HCT116 (cell line): ENCODE measurements at regions not wholly inside any gene's neighbourhood (a gene's known extent, or its start where the extent isn't known, plus 50 kb on each side); places are given as distances from the start of the nearest gene placed in this dataset.

ENCODE experiments used
- ATAC-seq: fragments of 200-7000 bp; cut with Tn5 transposase; 2 replicates; pipeline ENCODE4 v1.9.1; 2020; ENCODE audit warnings: mild to moderate bottlenecking, moderate library complexity
- BruUV-seq: library from RNA; stranded (reverse); fragments of 400-500 nt; replicated peaks from 2 replicates; lab custom pipeline; 2021; lab: Mats Ljungman, UMichigan
- CTCF ChIA-PET: fragments of 300-600 bp; sonication (Branson Sonifier 250); formaldehyde crosslinking; loops from one replicate; lab custom pipeline; 2021; ENCODE audit warnings: antibody characterized with exemption; lab: Charles Lee
- POLR2A ChIA-PET: fragments of 300-600, 350-600 bp; sonication (Branson Sonifier 250); formaldehyde crosslinking; loops from one replicate; lab custom pipeline; 2021; ENCODE audit warnings: antibody characterized with exemption; lab: Charles Lee
- RAD21 ChIA-PET, 2 experiments: fragments of 300-600 bp; sonication (Branson Sonifier 250); formaldehyde crosslinking; loops; one replicate each; lab custom pipeline; 2023; ENCODE audit warnings: low total read pairs in 2 of 2; ENCODE audit not compliant: uncharacterized antibody in 2 of 2, unreplicated experiment in 2 of 2, low non-redundant PET in 1 of 2; lab: Charles Lee
- DNase-seq: peaks from one replicate; pipeline ENCODE4 v3.0.0-alpha.2; 2010; ENCODE audit warnings: low read depth, low spot score
- H2AFZ ChIP-seq: fragments of 200-600 bp; shearing (Covaris generic), sonication (generic); 2 replicates; pipeline ENCODE4 v1.6.1; 2017; ENCODE audit warnings: low read depth, mixed run types, mixed read lengths, antibody characterized with exemption, low read length; ENCODE audit not compliant: poor library complexity, severe bottlenecking
- H3K27ac ChIP-seq: 2 replicates; pipeline ENCODE4 v1.5.1; 2012; ENCODE audit warnings: low read depth, low read length
- H3K27me3 ChIP-seq: fragments of 200-600 bp; sonication (generic); 2 replicates; pipeline ENCODE4 v1.6.1; 2016; ENCODE audit warnings: mixed run types, low read length, mixed read lengths; ENCODE audit not compliant: insufficient read depth
- H3K36me3 ChIP-seq, 2 experiments: fragments of 200-500 bp in 1 of 2; fragments of 200-600 bp in 1 of 2; sonication (Bioruptor generic) in 1 of 2; sonication (generic) in 1 of 2; 2 replicates each; pipeline versions ENCODE4 v1.5.1 to v1.6.1; 2014 to 2016; ENCODE audit warnings: low read length in 2 of 2, inconsistent platforms in 1 of 2, mixed read lengths in 1 of 2, mixed run types in 1 of 2; ENCODE audit not compliant: insufficient read depth in 2 of 2, control insufficient read depth in 1 of 2
- H3K4me1 ChIP-seq, 2 experiments: fragments of 200-600 bp in 1 of 2; sonication (generic) in 1 of 2; 2 replicates each; pipeline versions ENCODE4 v1.5.1 to v1.6.1; 2012 to 2017; ENCODE audit warnings: low read length in 2 of 2, inconsistent platforms in 1 of 2, mild to moderate bottlenecking in 1 of 2, mixed read lengths in 1 of 2, mixed run types in 1 of 2, moderate library complexity in 1 of 2; ENCODE audit not compliant: insufficient read depth in 2 of 2, control insufficient read depth in 1 of 2
- H3K4me2 ChIP-seq: fragments of 200-600 bp; sonication (generic); 2 replicates; pipeline ENCODE4 v1.6.1; 2017; ENCODE audit warnings: mixed run types, low read length, mixed read lengths
- H3K4me3 ChIP-seq, 2 experiments: fragments of 200-600 bp in 1 of 2; sonication (generic) in 1 of 2; replicated peaks in 1 of 2; 2 replicates each; pipeline ENCODE4 v1.5.1; 2011 to 2016; ENCODE audit warnings: low read length in 2 of 2, control low read depth in 1 of 2, low read depth in 1 of 2, mild to moderate bottlenecking in 1 of 2, mixed read lengths in 1 of 2, mixed run types in 1 of 2
- H3K79me2 ChIP-seq: fragments of 200-600 bp; sonication (generic); 2 replicates; pipeline ENCODE4 v1.6.1; 2017; ENCODE audit warnings: mild to moderate bottlenecking, mixed run types, low read length, moderate library complexity, mixed read lengths; ENCODE audit not compliant: insufficient read depth
- H3K9ac ChIP-seq: fragments of 200-600 bp; sonication (generic); 2 replicates; pipeline ENCODE4 v1.6.1; 2016; ENCODE audit warnings: low read length, mixed read lengths
- H3K9me2 ChIP-seq: fragments of 200-600 bp; sonication (generic), shearing (Covaris generic); 2 replicates; pipeline ENCODE4 v1.6.1; 2017; ENCODE audit warnings: mixed run types, mild to moderate bottlenecking, moderate library complexity; ENCODE audit not compliant: insufficient read depth
- H3K9me3 ChIP-seq, 2 experiments: fragments of 200-500 bp in 1 of 2; fragments of 200-600 bp in 1 of 2; sonication (Bioruptor generic) in 1 of 2; sonication (generic) in 1 of 2; 2 replicates each; pipeline ENCODE4 v1.6.1; 2014 to 2017; ENCODE audit warnings: low read length in 2 of 2, mixed read lengths in 2 of 2, inconsistent platforms in 1 of 2, low read depth in 1 of 2, mild to moderate bottlenecking in 1 of 2, mixed run types in 1 of 2, moderate library complexity in 1 of 2; ENCODE audit not compliant: control insufficient read depth in 1 of 2, insufficient read depth in 1 of 2
- H4K20me1 ChIP-seq: fragments of 200-600 bp; sonication (generic), shearing (Covaris generic); 2 replicates; pipeline ENCODE4 v1.6.1; 2017; ENCODE audit warnings: mixed run types, mild to moderate bottlenecking, moderate library complexity; ENCODE audit not compliant: insufficient read depth
- ATF3 ChIP-seq: IDR thresholded peaks from 2 replicates; pipeline ENCODE4 v1.6.1; 2012
- CBX3 ChIP-seq: IDR thresholded peaks from 2 replicates; pipeline ENCODE4 v1.6.1; 2012; ENCODE audit warnings: low read depth
- CEBPB ChIP-seq: IDR thresholded peaks from 2 replicates; pipeline ENCODE4 v1.6.1; 2012; ENCODE audit warnings: low read depth
- CTCF ChIP-seq, 3 experiments: fragments of 200-600 bp in 1 of 3; sonication (generic) in 1 of 3; IDR thresholded peaks in 2 of 3; conservative IDR thresholded peaks in 1 of 3; 2 replicates each; pipeline ENCODE4 v1.5.1; 2012 to 2017; ENCODE audit warnings: low read depth in 2 of 3, low read length in 2 of 3, antibody characterized with exemption in 1 of 3, borderline replicate concordance in 1 of 3, control low read depth in 1 of 3, mild to moderate bottlenecking in 1 of 3, mixed read lengths in 1 of 3, mixed run types in 1 of 3, moderate library complexity in 1 of 3; ENCODE audit not compliant: insufficient read depth in 1 of 3
- EGR1 ChIP-seq: IDR thresholded peaks from 2 replicates; pipeline ENCODE4 v1.6.1; 2012; ENCODE audit warnings: low read depth
- EZH2phosphoT487 ChIP-seq: fragments of 200-600 bp; IDR thresholded peaks from 2 replicates; pipeline ENCODE4 v1.6.1; 2018; ENCODE audit warnings: antibody characterized with exemption, borderline replicate concordance
- FOSL1 ChIP-seq: IDR thresholded peaks from 2 replicates; pipeline ENCODE4 v1.6.1; 2012; ENCODE audit warnings: low read depth
- JUND ChIP-seq: IDR thresholded peaks from 2 replicates; pipeline ENCODE4 v1.6.1; 2012
- MAX ChIP-seq: IDR thresholded peaks from 2 replicates; pipeline ENCODE4 v1.6.1; 2012
- POLR2A ChIP-seq: IDR thresholded peaks from 2 replicates; pipeline ENCODE4 v1.7.0; 2011; ENCODE audit warnings: borderline replicate concordance; ENCODE audit not compliant: insufficient read depth, insufficient read length; ENCODE audit errors: extremely low read depth
- POLR2AphosphoS5 ChIP-seq: IDR thresholded peaks from 2 replicates; pipeline ENCODE4 v1.6.1; 2011; ENCODE audit warnings: mild to moderate bottlenecking, low read depth, low read length, moderate library complexity
- REST ChIP-seq: IDR thresholded peaks from 2 replicates; pipeline ENCODE4 v1.6.1; 2012; ENCODE audit warnings: low read depth
- SP1 ChIP-seq: IDR thresholded peaks from 2 replicates; pipeline ENCODE4 v1.6.1; 2012; ENCODE audit warnings: low read depth
- SRF ChIP-seq: IDR thresholded peaks from 2 replicates; pipeline ENCODE4 v1.6.1; 2012; ENCODE audit warnings: low read depth
- TCF7L2 ChIP-seq: IDR thresholded peaks from 2 replicates; pipeline ENCODE4 v1.7.0; 2011; ENCODE audit warnings: borderline replicate concordance, inconsistent platforms; ENCODE audit not compliant: insufficient read depth, insufficient read length; ENCODE audit errors: extremely low read depth
- ZBTB33 ChIP-seq: IDR thresholded peaks from 2 replicates; pipeline ENCODE4 v1.6.1; 2011; ENCODE audit warnings: mild to moderate bottlenecking, low read length, moderate library complexity; ENCODE audit not compliant: insufficient replicate concordance; ENCODE audit errors: extremely low read depth
- ZFX ChIP-seq: fragments of 450-650 bp; IDR thresholded peaks from 2 replicates; pipeline ENCODE4 v1.6.1; 2017
- ZNF274 ChIP-seq: fragments of 200-500 bp; sonication (Bioruptor generic); IDR thresholded peaks from 2 replicates; pipeline ENCODE4 v1.6.1; 2014; ENCODE audit warnings: mild to moderate bottlenecking, low read depth, low read length, inconsistent platforms
- intact Hi-C: fragments of 100-400 bp; cut with micrococcal nuclease; formaldehyde crosslinking; loops from 2 replicates; pipeline ENCODE4 v1.10.0; 2022

- DNase-seq, result no peak
- no peak overlapping the region for H3K9ac ChIP-seq
- TF ChIP-seq POLR2AphosphoS5 (no peak), CEBPB (no peak), ATF3 (no peak), POLR2A (no peak), CTCF (IDR thresholded peaks at IDR 0.05 in 2 of 3, conservative IDR thresholded peaks at IDR 0.05 in 1 of 3; ENCODE audit: borderline replicate concordance in 1 of 3, insufficient read depth in 1 of 3, low read depth in 2 of 3, low read length in 2 of 3) (no peak), EZH2phosphoT487 (no peak), REST (no peak), EGR1 (no peak), MAX (no peak), CBX3 (no peak), ZBTB33 (no peak), JUND (no peak), ZNF274 (no peak), ZFX (no peak), SP1 (no peak), FOSL1 (no peak), SRF (no peak), TCF7L2 (no peak)
- no peak for ATAC-seq
- no peaks in the 10 kb centered on the region for H4K20me1 ChIP-seq
- H3K27ac ChIP-seq, result no peak overlapping the region
- intact Hi-C loops, result no loop called here
- H3K27me3 ChIP-seq, result no peaks in the 10 kb centered on the region
- ChIA-PET POLR2A (no interaction called here), CTCF (no interaction called here), RAD21 (no interaction called here)
- no peak overlapping the region for H2AFZ ChIP-seq
- BruUV-seq, result no TSS peak
- no peaks in the 10 kb centered on the region for H3K79me2 ChIP-seq
- H3K4me2 ChIP-seq, result no peak overlapping the region
- no peaks in the 10 kb centered on the region for H3K4me1 ChIP-seq
- H3K36me3 ChIP-seq, result no peaks in the 10 kb centered on the region
- H3K4me3 ChIP-seq, result no peak overlapping the region
- no peaks in the 10 kb centered on the region for H3K9me2 ChIP-seq
- H3K9me3 ChIP-seq, result no peaks in the 10 kb centered on the region
Measured at GRCh38 chr3:106758459-106758858, 618.8 kb upstream of the CCDC54 start.
